Endothelial cell of umbilical vein (primary cell): ENCODE measurements at regions not wholly inside any gene's neighbourhood (a gene's known extent, or its start where the extent isn't known, plus 50 kb on each side); places are given as distances from the start of the nearest gene placed in this dataset.

Experiments used
- BruUV-seq: library from RNA; stranded (reverse); fragments of 400-500 nt; replicated peaks from 2 replicates; lab custom pipeline; 2021; lab: Mats Ljungman, UMichigan
- CTCF ChIA-PET: fragments of 300-600, 350-600 bp; sonication (Branson Sonifier 250); formaldehyde crosslinking; loops from one replicate; lab custom pipeline; 2021; ENCODE audit warnings: antibody characterized with exemption, inconsistent platforms; lab: Charles Lee
- POLR2A ChIA-PET: fragments of 300-600, 350-600 bp; sonication (Branson Sonifier 250); formaldehyde crosslinking; loops from one replicate; lab custom pipeline; 2021; ENCODE audit warnings: antibody characterized with exemption, inconsistent platforms; lab: Charles Lee
- DNase-seq: peaks from one replicate; pipeline ENCODE4 v3.0.0-alpha.2; 2011; ENCODE audit warnings: low read depth, low spot score
- FAIRE-seq: peaks from 2 replicates; lab custom pipeline; 2011; peaks lifted over from hg19 to GRCh38; lab: Jason Lieb, UNC
- H2AFZ ChIP-seq: 2 replicates; pipeline ENCODE4 v1.6.0; 2012; ENCODE audit warnings: low read depth, low read length, control low read depth, inconsistent platforms
- H3K27ac ChIP-seq: 2 replicates; pipeline ENCODE4 v1.5.1; 2011; ENCODE audit warnings: low read depth, mild to moderate bottlenecking, control low read depth, low read length, moderate library complexity; ENCODE audit not compliant: insufficient read depth
- H3K27me3 ChIP-seq, 2 experiments: 2 replicates each; pipeline versions ENCODE4 v1.6.0 to v1.6.1; 2011; ENCODE audit warnings: low read length in 2 of 2, mixed read lengths in 1 of 2; ENCODE audit not compliant: control insufficient read depth in 2 of 2, insufficient read depth in 2 of 2
- H3K36me3 ChIP-seq, 2 experiments: 2 replicates in 1 of 2; 3 replicates in 1 of 2; pipeline ENCODE4 v1.5.1; 2011; ENCODE audit warnings: low read length in 2 of 2, mild to moderate bottlenecking in 1 of 2, moderate library complexity in 1 of 2; ENCODE audit not compliant: control insufficient read depth in 2 of 2, insufficient read depth in 2 of 2; ENCODE audit errors: extremely low read depth in 1 of 2
- H3K4me1 ChIP-seq: 3 replicates; pipeline ENCODE4 v1.5.1; 2011; ENCODE audit warnings: mild to moderate bottlenecking, low read length; ENCODE audit not compliant: control insufficient read depth, insufficient read depth; ENCODE audit errors: extremely low read depth
- H3K4me2 ChIP-seq: 2 replicates; pipeline ENCODE4 v1.6.1; 2011; ENCODE audit warnings: low read length, control low read depth, mixed read lengths; ENCODE audit not compliant: insufficient read depth
- H3K4me3 ChIP-seq, 3 experiments: fragments of 200-600 bp in 1 of 3; sonication (generic), shearing (Covaris generic) in 1 of 3; replicated peaks in 1 of 3; 2 replicates each; pipeline ENCODE4 v1.5.1; 2011 to 2016; ENCODE audit warnings: control low read depth in 3 of 3, low read length in 3 of 3, mild to moderate bottlenecking in 2 of 3, inconsistent platforms in 1 of 3, low read depth in 1 of 3, moderate library complexity in 1 of 3; ENCODE audit not compliant: insufficient read depth in 1 of 3
- H3K79me2 ChIP-seq: 2 replicates; pipeline ENCODE4 v1.6.0; 2012; ENCODE audit warnings: low read length, inconsistent platforms; ENCODE audit not compliant: control insufficient read depth, insufficient read depth
- H3K9ac ChIP-seq: replicated peaks from 2 replicates; pipeline ENCODE3; 2011; ENCODE audit warnings: low read length, control low read depth; ENCODE audit not compliant: insufficient read depth; ENCODE audit errors: extremely low read depth
- H3K9me1 ChIP-seq: replicated peaks from 3 replicates; pipeline ENCODE4 v1.6.0; 2011; ENCODE audit warnings: mild to moderate bottlenecking, low read length; ENCODE audit not compliant: control insufficient read depth, insufficient read depth; ENCODE audit errors: extremely low read depth
- H3K9me3 ChIP-seq: replicated peaks from 2 replicates; pipeline ENCODE4 v1.5.1; 2012; ENCODE audit warnings: low read length, inconsistent platforms; ENCODE audit not compliant: control insufficient read depth, insufficient read depth
- H4K20me1 ChIP-seq: replicated peaks from 2 replicates; pipeline ENCODE3; 2011; ENCODE audit warnings: mild to moderate bottlenecking, low read length; ENCODE audit not compliant: control insufficient read depth, insufficient read depth; ENCODE audit errors: extremely low read depth
- EZH2 ChIP-seq: IDR thresholded peaks from 2 replicates; pipeline ENCODE4 v1.6.1; 2012; ENCODE audit warnings: borderline replicate concordance, low read depth, mild to moderate bottlenecking, moderate library complexity, low read length, inconsistent platforms; ENCODE audit not compliant: severe bottlenecking
- FOS ChIP-seq: IDR thresholded peaks from 2 replicates; pipeline ENCODE4 v1.6.1; 2011; ENCODE audit warnings: mild to moderate bottlenecking, low read length, moderate library complexity, borderline replicate concordance; ENCODE audit not compliant: insufficient read depth
- GATA2 ChIP-seq: IDR thresholded peaks from 2 replicates; pipeline ENCODE4 v1.7.0; 2011; ENCODE audit warnings: low read depth, mild to moderate bottlenecking, moderate library complexity, mixed read lengths, low read length; ENCODE audit not compliant: insufficient read length, insufficient read depth
- JUN ChIP-seq: IDR thresholded peaks from 2 replicates; pipeline ENCODE4 v1.6.1; 2011; ENCODE audit warnings: borderline replicate concordance, low read depth; ENCODE audit not compliant: insufficient read length, insufficient read depth
- MYC ChIP-seq: IDR thresholded peaks from one replicate; pipeline ENCODE4 v1.6.1; 2011; ENCODE audit warnings: mild to moderate bottlenecking, low read depth, low read length
- POLR2A ChIP-seq: IDR thresholded peaks from 2 replicates; pipeline ENCODE4 v1.6.1; 2012; ENCODE audit warnings: low read depth, mild to moderate bottlenecking, control low read depth, low read length
- POLR2AphosphoS5 ChIP-seq: IDR thresholded peaks from 2 replicates; pipeline ENCODE4 v1.6.1; 2012; ENCODE audit warnings: low read depth, mild to moderate bottlenecking, control low read depth, low read length, moderate library complexity; ENCODE audit not compliant: insufficient read depth
- dilution Hi-C: fragments of 300-500 bp; cut with MboI; formaldehyde crosslinking; loops from one replicate; pipeline ENCODE4 v1.15.0; 2019; ENCODE audit warnings: low sequenced_read_pairs; ENCODE audit not compliant: extremely low pct_ligation_motif_present
- intact Hi-C: fragments of 100-400 bp; cut with micrococcal nuclease; formaldehyde crosslinking; loops from one replicate; pipeline ENCODE4 v1.10.0; 2022
- TF ChIP-seq, protein P1 (sequence below): IDR thresholded peaks from 2 replicates; pipeline ENCODE4 v1.6.1; 2011; ENCODE audit not compliant: insufficient read depth, insufficient read length
- TF ChIP-seq, protein P2 (sequence below), 2 donors: IDR thresholded peaks; 1 replicate in 1 of 2; 2 replicates in 1 of 2; pipeline ENCODE4 v1.5.1; 2011; ENCODE audit warnings: low read length in 2 of 2, mild to moderate bottlenecking in 2 of 2, moderate library complexity in 2 of 2, control low read depth in 1 of 2, inconsistent platforms in 1 of 2, low read depth in 1 of 2; ENCODE audit not compliant: insufficient read depth in 1 of 2; ENCODE audit errors: extremely low read depth in 1 of 2

DNA sequence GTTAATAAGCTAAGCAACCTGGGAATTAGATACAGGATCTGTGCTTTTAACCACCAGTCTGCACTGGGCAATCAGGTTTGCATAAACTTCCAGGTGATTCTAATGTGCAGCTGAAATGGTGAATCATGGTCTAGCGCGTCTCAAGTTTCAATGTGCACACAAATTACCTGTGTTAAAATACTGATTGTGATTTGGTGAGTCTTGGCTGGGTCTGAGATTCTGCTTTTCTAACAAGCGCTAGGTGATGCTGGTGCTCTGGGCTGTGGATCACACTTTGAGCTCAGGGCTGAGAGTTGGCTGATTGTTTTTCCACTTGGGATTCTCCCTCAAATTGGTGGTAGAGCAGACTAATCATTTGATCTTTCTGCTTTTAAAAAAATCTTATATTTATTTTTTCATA, 124.8 kb downstream of the C12orf75 start:
- no peak overlapping the region for H2AFZ ChIP-seq
- POLR2A ChIA-PET: no interaction called here
- H3K9me3 ChIP-seq: no peaks in the 10 kb centered on the region
- H3K9ac ChIP-seq: no peak overlapping the region
- no peaks in the 10 kb centered on the region for H3K36me3 ChIP-seq
- no peak overlapping the region for H3K27ac ChIP-seq
- H3K4me2 ChIP-seq: no peak overlapping the region
- FAIRE-seq: no peak
- no TSS peak for BruUV-seq
- H3K4me1 ChIP-seq: peaks cover 18% of the 10 kb centered on the region
- CTCF ChIA-PET: interaction anchor here (0.9 to 2.4 kb wide), 6 partner anchors 8 to 59 kb away, joined by 3 to 12 read pairs (median 4); no protein-coding TSS in a partner anchor
- DNase-seq: no peak
- no peaks in the 10 kb centered on the region for H4K20me1 ChIP-seq
- TF ChIP-seq POLR2AphosphoS5: no peak
- no peak for TF ChIP-seq JUN
- TF ChIP-seq, protein P1, sequence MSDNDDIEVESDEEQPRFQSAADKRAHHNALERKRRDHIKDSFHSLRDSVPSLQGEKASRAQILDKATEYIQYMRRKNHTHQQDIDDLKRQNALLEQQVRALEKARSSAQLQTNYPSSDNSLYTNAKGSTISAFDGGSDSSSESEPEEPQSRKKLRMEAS: no peak
- TF ChIP-seq, protein P2, sequence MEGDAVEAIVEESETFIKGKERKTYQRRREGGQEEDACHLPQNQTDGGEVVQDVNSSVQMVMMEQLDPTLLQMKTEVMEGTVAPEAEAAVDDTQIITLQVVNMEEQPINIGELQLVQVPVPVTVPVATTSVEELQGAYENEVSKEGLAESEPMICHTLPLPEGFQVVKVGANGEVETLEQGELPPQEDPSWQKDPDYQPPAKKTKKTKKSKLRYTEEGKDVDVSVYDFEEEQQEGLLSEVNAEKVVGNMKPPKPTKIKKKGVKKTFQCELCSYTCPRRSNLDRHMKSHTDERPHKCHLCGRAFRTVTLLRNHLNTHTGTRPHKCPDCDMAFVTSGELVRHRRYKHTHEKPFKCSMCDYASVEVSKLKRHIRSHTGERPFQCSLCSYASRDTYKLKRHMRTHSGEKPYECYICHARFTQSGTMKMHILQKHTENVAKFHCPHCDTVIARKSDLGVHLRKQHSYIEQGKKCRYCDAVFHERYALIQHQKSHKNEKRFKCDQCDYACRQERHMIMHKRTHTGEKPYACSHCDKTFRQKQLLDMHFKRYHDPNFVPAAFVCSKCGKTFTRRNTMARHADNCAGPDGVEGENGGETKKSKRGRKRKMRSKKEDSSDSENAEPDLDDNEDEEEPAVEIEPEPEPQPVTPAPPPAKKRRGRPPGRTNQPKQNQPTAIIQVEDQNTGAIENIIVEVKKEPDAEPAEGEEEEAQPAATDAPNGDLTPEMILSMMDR (IDR thresholded peaks at IDR 0.05; ENCODE audit: extremely low read depth in 1 of 2, insufficient read depth in 1 of 2, low read depth in 1 of 2, low read length in 2 of 2): no peak
- TF ChIP-seq GATA2: no peak
- no peak for TF ChIP-seq MYC
- no peak for TF ChIP-seq FOS
- TF ChIP-seq EZH2: no peak
- TF ChIP-seq POLR2A: no peak
- dilution Hi-C loops: no loop called here
- intact Hi-C loops: no loop called here
- H3K79me2 ChIP-seq: no peaks in the 10 kb centered on the region
- H3K4me3 ChIP-seq: no peak overlapping the region
- H3K9me1 ChIP-seq: no peaks in the 10 kb centered on the region
- H3K27me3 ChIP-seq: no peaks in the 10 kb centered on the region
